ENCODE measurements at regions not wholly inside any gene's neighbourhood (a gene's known extent, or its start where the extent isn't known, plus 50 kb on each side); places are given as distances from the start of the nearest gene placed in this dataset.

DNA sequence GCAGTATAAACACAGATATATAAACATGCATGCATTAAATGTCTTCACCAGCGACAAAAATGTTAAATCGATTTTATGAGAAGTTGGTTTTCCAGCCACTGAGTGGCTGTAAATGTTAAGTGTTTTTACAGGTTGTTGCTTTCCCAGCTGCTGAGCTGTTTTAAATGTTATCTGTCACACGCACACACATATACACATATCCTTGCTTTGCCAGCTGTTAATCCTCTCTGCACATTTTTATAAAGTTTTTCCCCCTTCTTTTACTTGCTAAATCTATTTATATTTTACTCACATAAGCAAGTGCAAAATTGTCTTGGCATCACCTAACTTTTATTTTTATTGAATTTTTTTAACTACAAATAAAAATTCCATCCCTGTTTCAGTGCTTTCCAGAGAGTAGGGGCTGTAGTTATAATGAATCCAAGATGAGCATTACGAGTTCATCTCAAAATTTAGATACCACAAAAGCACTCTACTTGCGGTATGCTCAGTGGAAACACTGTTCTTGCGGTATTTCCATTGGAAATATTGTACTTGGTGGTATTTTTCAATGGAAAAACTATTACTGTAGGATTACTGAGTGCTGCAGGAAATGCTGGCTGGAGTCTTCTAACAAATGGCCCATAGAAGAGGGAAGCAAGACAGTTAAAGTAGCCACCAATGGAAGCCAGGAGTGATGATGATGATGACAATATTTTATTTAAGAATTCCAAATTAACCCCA lies 124.9 kb upstream of the KCNJ16 start:
- no peak for DNase-seq (ENCODE audit: low spot score)

DNA sequence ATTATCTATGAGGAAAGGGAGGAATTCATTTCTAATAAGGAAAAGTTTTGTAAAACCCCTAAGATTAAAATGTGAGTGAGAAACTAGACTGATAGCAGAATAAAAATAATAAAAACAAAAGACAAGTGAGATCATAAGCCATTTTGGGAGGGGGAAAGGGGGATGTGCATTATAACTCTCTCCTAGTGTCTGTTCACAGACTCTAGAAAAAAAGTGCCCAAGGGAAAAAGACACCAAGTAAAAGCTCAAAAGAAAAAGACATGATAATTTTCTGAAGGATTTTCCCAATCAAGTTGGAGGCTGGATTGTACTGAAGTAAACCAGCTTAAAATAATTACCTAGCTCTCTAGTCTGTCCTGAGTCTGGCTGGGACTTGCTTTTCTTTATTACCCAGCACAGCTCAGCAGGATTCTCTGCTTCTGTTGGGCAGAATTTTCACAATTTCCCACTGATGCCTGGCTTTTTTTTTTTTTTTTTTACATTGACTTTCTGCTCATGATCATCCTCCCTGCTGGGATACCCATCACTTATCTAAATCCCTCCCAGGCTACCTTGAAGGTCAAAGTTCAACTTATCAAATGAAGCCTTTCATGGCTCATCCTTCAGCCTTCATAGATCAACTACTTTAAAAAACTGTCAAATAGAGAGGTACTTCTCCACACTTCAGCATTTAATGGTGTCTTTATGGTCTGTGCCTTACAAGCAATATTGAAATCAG lies 124.2 kb upstream of the KCNJ16 start:
- no peak for DNase-seq (ENCODE audit: low spot score)

DNA sequence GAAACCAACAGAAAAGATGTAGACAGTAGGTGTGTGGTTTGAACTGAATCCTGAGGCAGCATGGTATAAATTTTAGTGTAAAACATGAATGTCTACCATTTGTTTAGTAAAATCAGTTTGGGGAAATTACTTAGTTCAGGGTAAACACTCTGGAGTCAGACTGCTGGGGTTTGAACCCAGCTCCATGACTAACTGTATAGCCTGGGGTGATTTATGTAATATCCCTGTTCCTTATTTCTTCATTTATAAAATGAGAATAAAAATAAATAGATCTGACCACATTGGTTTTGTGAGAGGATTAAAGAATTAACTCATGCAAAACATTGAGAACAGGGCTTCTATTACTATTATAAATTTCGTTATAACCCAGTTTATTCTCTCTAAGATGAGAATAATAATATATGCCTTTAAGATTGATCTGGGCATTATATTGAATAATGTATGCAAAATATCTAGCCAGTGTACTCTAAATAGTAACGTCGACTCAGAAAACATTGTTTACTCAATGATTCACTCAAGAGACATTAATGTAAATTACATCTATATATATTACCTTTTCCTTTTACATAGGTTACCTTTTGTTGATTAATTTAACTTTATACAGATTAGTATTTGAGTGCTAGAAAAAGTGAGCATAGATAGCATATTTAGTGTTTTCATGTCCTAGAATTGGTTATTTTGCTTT lies 120.6 kb upstream of the KCNJ16 start:
- DNase-seq (ENCODE audit: low spot score), result peak; percentile 14

DNA sequence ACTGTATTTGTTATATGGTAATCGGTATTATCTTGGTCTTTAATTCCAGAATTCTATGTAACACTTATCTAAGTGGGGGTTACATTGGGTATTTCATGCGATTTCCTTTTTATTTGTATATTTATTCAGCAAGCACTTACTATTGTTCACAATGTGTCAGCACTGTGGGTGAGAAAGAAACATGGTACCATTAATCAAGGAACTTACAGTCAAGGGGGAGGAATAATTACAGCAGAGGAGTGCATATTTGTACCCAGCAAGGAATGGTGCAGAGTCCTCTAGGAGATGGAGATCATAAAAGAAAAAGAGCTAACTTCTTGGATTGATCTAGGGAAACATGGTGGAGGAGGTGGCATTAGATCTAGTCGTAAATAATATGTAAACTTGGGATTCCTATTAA lies 117.0 kb upstream of the KCNJ16 start:
- no peak for DNase-seq (ENCODE audit: low spot score)

DNA sequence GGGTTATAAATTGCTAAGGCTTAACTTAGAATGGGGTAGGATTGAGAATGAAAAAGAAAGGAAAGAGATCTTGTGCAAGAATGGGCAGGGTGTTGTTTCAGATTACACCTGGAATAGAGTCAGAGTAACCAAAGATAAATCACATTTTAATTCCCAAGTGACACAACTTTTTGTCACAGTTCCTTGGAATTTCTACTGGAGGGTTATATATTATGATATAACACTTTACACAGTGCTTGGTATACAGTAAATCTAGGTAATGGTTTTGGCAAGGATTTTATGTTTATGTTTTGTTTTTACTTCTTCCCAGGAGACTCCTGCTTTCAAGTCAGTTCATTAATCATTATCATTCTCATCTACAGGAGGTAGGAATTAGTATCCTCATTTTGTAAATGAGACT lies 115.7 kb upstream of the KCNJ16 start:
- DNase-seq (ENCODE audit: low spot score), result no peak

DNA sequence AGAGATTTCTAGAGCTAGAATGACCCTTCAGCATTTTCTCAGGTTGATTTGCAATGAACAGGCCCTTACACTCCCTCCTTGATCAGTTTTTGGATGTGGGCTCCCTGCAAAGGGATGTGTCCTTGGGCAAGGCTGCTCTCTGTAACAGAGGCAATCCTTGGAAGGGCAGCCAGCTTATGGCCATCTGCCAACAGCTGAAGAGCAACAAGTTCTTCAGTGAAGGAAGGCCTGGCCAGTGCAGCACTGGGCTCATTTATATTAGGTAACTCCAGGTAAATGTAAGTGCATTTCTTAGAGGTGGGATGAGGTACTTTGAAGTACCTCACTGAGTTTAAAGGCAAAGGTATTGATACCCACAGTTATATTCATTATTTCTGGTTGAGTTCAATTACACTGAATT lies 114.3 kb upstream of the KCNJ16 start:
- DNase-seq (ENCODE audit: low spot score), result peak; percentile 8

DNA sequence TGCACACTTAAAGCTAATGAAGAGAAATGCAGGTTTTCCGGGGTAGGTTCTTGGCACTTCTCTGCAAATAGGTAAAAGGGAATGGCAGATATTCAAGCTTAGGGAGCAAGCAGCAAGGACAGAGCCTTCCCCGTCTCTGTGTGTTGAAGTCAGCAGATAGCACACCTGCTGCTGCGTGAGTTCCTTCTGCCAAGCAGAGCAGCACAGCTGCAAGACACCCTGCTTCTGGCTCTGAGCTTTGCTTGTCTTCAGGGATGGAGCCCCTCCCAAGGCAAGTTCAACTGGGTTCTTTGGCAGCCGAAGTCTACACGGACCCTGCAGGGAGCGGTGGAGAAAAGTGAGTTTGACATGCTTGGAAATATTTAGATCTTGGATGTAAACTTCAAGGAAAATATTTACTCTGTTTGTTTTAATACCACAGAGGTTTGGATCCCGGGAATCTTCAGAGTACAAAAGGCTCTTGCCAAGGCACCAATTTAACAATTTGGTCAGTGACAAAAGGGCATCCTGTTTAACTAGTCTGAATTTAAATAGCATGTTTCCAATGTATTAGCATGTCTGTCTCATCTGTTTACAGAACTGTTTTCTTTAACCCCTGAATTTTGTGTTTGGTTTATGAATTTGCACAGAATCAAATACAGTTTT lies 113.4 kb upstream of the KCNJ16 start:
- peak; percentile 31 for DNase-seq (ENCODE audit: low spot score)

DNA sequence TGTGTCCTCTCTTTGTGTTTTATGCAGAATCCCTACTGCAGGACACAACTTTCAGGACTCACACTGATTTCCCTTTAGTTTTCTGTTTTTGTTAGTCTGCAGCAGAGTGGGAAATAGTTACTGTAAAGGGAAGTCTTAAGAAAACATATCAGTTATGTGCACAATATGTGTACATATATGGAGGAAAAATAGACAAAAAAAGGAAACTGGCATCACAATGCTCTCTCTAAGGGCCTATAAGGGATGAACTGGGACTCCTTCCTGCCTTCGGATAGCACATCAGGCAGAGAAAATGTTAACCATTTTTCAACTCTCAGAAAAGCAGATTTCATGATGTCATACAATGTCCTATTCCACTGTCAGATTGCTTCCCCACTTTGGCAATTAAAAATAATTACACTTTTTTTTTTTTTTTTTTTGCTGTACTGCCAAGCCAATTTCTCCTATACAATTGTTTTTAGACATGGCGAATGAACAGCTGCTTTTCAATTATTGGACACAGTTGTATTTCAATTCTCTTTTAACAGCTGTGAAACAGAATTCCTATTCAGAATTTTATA lies 112.5 kb upstream of the KCNJ16 start:
- DNase-seq (ENCODE audit: low spot score), result no peak

DNA sequence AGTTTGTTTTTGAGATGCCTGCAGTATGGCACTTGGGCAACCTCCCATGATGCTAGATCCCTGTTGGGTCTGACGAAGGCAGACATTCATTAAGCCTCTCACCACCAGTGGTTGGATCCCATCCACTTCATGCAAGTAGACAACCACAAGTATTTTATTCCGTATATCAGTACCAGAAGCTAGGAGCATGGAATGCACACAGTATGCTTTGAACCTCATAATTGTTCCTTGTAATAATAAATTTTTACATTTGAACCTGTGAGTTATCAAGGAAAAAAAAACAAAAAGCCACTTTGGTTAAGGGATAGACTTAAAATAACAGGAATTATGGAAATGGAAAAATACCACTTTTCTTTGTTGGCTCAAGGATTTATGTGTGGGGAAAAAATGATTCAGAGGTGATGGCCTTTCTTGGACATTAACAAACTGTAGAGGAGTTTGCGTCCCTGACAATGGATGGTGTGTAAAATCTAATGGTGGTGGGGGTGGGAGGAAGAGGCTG lies 107.1 kb upstream of the KCNJ16 start:
- peak; percentile 100 for DNase-seq (ENCODE audit: low spot score)

DNA sequence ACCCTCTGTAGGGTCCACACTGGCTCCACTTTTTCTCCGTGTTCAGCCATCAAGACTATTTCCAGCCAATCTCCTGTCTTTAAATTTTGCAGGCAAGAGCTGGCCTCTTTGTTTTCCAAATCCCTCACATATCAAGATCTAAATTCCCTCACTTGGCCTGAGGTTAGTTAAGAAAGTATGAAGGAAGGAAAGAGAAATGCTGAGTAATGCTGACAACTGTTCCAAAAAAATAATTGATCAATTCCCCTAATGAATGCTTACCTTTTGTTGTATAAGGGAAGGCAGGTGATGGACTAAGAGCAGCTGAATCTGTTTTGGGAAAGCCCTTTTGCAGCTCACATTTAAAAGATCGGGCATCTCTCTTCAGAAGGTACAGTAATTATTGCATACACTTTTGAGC lies 105.1 kb upstream of the KCNJ16 start:
- peak; percentile 11 for DNase-seq (ENCODE audit: low spot score)

DNA sequence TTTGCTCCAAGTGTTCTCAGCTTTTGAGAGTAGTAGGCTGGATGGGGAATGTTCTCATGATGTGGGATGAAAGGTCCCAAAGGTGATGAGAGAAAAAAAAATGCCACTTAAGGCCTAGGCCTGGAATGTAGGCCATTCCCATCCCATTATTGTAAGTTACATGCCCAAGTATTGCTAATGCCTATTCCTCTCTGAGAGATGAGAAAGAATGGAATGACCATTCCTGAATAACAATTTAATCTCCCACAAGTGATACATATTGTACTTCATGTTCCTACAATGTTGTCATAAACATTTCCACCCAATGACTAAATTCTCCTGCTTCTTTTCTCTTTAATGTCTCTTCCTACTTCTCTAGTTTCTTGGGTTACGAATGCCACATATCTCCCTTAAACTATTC lies 102.8 kb upstream of the KCNJ16 start:
- no peak for DNase-seq (ENCODE audit: low spot score)

DNA sequence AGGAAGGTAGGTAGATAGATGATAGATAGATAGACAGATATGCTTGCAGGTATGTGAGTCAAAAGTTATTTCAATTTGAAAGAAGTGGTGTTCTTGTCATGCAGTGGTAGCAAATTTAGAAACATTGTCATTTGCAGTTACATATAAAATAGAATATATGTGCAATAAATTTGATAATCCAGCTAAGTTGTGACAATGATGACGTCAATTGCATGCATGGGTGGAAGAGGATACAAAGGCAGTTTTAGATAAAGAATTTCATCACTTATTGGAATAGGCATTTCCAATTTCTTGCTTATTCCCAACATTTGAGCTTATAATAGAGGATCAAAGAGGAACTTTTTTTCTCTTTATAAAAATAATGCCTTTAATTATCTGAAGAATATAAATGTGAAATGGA lies 99.2 kb upstream of the KCNJ16 start:
- no peak for DNase-seq (ENCODE audit: low spot score)

DNA sequence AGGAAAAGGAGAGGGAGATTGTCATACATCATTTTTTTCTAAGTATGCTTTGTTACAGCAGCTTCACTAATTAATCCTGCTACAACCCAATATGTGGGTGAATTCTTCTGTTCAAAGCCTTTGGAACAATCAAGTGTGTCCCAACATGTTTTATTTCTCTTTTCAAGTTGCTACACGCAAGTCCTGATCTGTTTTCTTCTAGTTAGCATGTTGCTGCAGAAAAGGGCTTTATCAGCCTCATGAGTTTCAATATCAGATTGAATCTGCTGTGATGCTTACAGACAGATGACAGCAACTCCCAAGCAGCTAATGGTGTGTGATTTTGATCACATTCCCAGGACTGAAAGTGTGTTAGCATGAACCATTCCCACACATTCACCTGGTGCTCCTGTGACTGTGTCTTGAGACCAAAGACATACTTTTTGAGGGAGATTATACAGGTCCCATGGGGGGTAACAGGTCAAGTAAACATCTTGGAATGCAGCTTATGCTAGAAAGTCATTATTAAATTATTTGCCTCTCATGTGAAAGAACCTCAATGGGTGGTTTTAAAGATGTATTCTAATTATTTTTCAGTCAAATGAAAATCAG lies 96.9 kb upstream of the KCNJ16 start:
- no peak for DNase-seq (ENCODE audit: low spot score)

DNA sequence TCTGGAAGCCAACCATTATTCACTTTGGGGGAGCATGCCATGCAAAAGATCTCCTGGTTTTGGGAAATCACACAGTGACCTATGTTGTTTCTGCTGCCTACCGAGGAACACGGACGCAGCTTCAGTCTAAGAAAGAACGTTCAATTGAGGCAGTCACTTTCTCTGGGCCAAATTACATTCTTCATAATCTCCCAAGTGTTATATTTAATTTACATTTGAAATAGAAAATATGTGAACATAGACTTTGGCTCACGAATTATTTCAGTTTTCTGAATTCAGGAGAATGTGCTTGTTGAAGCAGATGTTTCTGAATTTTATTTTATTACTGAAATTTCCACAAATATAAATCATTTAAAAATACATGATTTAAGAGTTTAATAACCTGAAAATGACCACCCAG lies 93.6 kb upstream of the KCNJ16 start:
- no peak for DNase-seq (ENCODE audit: low spot score)

DNA sequence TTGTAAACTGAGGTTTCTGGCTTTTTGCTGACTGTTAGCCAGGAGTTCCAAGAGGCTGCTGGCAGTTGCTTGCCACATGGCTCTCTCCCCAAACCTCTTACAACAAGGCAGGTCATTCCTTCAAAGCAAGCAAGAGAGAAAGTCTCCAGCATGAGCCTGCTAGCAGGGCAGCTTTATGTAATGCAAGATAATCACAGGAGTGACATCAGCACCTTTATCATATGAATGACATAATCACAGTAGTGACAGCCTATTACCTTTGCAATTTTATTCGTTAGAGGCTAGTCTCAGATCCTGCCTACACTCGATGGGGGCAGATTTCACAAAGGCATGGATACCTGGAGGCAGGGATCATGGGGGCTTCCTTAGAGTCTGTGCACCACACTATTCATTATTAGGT lies 79.5 kb upstream of the KCNJ16 start:
- no peak for DNase-seq (ENCODE audit: low spot score)

DNA sequence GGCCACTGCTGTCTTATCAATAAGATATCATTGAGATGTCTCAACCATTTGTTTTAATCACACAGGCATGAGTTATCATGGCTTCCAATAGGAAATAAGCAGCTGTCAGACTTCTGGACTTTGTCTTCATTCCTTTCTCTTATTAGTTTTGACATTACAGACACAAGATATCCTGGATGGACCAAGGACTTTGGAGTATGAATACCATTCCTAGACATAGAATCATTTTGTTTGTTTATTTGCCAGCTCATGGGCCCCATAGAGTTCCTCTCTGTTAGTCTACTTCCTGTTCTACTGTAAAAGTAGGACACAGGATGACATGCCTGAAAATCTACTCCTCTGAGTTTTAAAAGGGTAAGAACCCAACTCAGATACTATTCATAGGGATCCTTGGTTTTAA lies 77.7 kb upstream of the KCNJ16 start:
- no peak for DNase-seq (ENCODE audit: low spot score)

DNA sequence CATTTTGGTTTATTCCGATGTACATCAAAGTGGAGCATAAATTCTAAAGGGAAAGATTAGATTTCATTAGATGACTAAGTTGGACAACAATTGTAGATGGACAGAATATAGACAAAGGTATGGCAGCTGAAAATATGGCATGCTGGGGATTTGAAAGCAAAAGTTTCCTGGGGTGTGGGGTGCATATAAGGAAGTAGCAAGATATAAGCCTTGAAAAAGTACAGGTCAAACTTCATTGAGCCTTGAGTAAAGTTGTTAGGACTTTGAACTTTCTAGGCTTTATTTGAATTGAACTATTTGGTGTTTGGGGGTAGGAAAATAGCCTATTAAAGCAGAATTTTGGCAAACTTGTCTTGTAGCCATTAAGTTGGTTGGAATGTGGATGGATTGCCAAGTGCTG lies 75.8 kb upstream of the KCNJ16 start:
- DNase-seq (ENCODE audit: low spot score), result no peak

DNA sequence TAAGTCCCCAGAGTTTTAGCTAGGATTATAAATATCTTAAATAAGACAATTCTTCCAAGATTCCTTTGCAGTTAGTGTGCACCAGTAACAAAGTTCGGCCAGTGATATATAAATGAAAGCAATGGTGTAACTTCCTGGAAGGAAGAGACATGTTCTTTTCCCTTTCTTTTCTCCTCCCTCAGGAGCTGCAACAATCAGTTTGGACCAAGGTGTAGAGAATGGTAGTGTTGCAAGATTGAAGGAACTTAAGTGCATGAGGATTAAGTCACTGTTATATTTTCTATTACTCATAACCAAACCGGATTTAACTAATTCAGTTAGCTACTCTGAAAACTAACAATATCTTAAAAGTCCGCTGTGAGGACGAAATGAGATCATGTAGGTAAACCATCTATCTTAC lies 68.9 kb upstream of the KCNJ16 start:
- no peak for DNase-seq (ENCODE audit: low spot score)

DNA sequence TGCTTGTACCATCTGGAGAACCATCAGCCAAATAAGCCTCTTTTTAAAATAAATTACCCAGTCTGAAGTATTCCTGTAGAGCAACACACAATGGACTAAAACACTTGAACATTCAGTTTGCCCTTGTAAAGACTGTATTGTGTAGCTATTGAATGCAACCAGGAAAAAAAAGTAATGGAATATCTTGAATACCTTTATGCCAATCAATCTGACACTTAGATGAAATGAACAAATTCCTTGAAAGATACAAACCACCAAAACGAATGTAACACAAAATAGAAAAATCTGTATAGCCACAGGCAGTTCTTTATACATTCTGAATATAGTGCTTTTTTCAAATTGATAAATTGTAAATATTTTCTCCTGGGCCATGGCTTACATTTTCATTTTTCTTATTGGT lies 63.3 kb upstream of the KCNJ16 start:
- no peak for DNase-seq (ENCODE audit: low spot score)

DNA sequence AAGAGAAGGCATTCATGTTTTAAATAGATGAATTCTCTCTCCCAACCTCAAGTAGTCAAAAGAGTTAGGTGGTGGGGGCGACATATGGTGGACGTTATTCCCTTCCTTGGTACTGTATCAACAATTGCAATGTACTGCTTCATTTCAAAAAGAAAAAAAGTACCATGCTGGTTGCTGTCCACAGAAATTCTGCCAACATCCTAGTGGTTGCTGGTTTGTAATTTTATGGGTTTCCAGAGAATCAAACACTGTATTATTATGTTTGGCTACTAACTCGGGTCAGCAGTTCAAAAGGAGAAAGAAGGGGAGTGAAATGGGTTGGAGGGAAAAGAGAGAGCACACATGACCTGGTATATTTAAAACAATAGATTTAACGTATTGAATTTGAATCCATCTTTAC lies 61.1 kb upstream of the KCNJ16 start:
- DNase-seq (ENCODE audit: low spot score), result no peak

DNA sequence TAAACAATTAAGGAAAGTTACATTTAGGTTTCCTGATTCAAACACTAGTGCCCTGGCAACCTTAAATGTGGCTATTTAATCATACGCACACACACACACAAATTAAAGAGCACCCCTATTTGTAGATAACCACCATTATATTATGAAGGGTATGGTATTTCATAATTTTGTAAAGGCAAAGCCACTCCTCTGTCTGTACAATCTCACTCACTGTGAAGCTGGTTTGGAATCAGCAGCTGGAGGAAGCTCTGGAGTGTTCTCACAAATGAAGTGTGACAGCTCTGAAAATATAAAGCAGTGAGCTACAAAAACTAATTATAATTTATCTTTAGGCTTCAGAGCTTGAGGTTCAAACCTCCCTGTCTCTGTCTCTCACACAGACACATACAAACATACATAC lies 57.9 kb upstream of the KCNJ16 start:
- no peak for DNase-seq (ENCODE audit: low spot score)

DNA sequence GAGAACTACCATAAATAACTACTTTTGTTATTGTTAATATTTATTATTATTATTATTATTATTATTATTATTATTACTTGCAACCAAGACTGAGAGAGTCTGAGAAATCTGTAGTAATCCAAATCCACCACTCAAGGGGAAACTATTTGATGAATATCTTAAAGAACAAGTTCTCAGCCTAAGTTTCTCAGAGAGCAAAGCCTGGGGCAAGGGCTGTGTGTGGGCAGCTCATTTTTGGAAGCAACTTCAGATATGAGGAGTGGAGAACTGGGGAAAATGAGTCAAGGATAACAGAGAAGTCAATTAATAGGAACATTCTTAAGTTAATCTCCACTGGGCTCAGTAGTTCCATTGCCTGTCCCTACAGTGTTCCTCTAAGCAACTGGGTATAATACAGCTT lies 57.1 kb upstream of the KCNJ16 start:
- DNase-seq (ENCODE audit: low spot score), result no peak

Data from H4 (cell line).